WTC11 (cell line): ENCODE measurements at regions not wholly inside any gene's neighbourhood (a gene's known extent, or its start where the extent isn't known, plus 50 kb on each side); places are given as distances from the start of the nearest gene placed in this dataset.

Source experiments
- ATAC-seq: fragments of 200-7000 bp; cut with Tn5 transposase; 2 replicates; pipeline ENCODE4 v1.10.0; 2021; ENCODE audit warnings: mild to moderate bottlenecking, moderate library complexity
- CTCF ChIA-PET: fragments of 300-600 bp; sonication (Branson Sonifier 250); formaldehyde crosslinking; loops from one replicate; lab custom pipeline; 2021; ENCODE audit warnings: antibody characterized with exemption; lab: Charles Lee
- POLR2A ChIA-PET: fragments of 350-600 bp; sonication (Branson Sonifier 250); formaldehyde crosslinking; loops from one replicate; lab custom pipeline; 2021; ENCODE audit warnings: antibody characterized with exemption; lab: Charles Lee
- DNase-seq: peaks from one replicate; pipeline ENCODE4 v3.0.0; 2021; ENCODE audit warnings: low spot score
- H3K27ac Mint-ChIP-seq: 2 replicates; pipeline ENCODE4 v1.8.0; 2021; ENCODE audit warnings: mixed read lengths
- H3K27me3 Mint-ChIP-seq: 2 replicates; pipeline ENCODE4 v1.8.0; 2021; ENCODE audit warnings: low read depth, mild to moderate bottlenecking, moderate library complexity, mixed read lengths
- H3K36me3 Mint-ChIP-seq: 2 replicates; pipeline ENCODE4 v1.8.0; 2021; ENCODE audit warnings: mixed read lengths
- H3K4me1 Mint-ChIP-seq: 2 replicates; pipeline ENCODE4 v1.8.0; 2022; ENCODE audit warnings: mixed read lengths
- H3K4me3 Mint-ChIP-seq: 2 replicates; pipeline ENCODE4 v1.8.0; 2021; ENCODE audit warnings: mild to moderate bottlenecking, moderate library complexity, mixed read lengths
- H3K9me3 Mint-ChIP-seq: 2 replicates; pipeline ENCODE4 v1.8.0; 2021; ENCODE audit warnings: mixed read lengths
- ARID4B ChIP-seq: sonication (generic); formaldehyde crosslinking; IDR thresholded peaks from 2 replicates; pipeline ENCODE4 v1.8.0; 2023; ENCODE audit warnings: missing genetic modification reagents, mild to moderate bottlenecking, borderline replicate concordance
- ATF2 ChIP-seq: sonication (generic); formaldehyde crosslinking; IDR thresholded peaks from 2 replicates; pipeline ENCODE4 v1.8.1; 2022; ENCODE audit warnings: low read depth, missing genetic modification reagents, borderline replicate concordance
- CTCF ChIP-seq: fragments of 200-600 bp; IDR thresholded peaks from 2 replicates; pipeline ENCODE4 v1.8.0; 2022; ENCODE audit warnings: antibody characterized with exemption
- FOXJ3 ChIP-seq: sonication (generic); formaldehyde crosslinking; IDR thresholded peaks from 2 replicates; pipeline ENCODE4 v1.9.0; 2021; ENCODE audit warnings: missing genetic modification reagents, mild to moderate bottlenecking, borderline replicate concordance
- FOXK1 ChIP-seq: sonication (generic); formaldehyde crosslinking; IDR thresholded peaks from 2 replicates; pipeline ENCODE4 v1.8.0; 2022; ENCODE audit warnings: mild to moderate bottlenecking, moderate library complexity, missing genetic modification reagents
- HMGA2 ChIP-seq: fragments of 250-450 bp; sonication (Bioruptor Pico); IDR thresholded peaks from 2 replicates; pipeline ENCODE4 v1.4.0; 2021; ENCODE audit warnings: mild to moderate bottlenecking, moderate library complexity
- MAX ChIP-seq: sonication (generic); formaldehyde crosslinking; IDR thresholded peaks from 2 replicates; pipeline ENCODE4 v1.8.0; 2022; ENCODE audit warnings: mild to moderate bottlenecking, missing genetic modification reagents
- MLX ChIP-seq: sonication (generic); formaldehyde crosslinking; IDR thresholded peaks from 2 replicates; pipeline ENCODE4 v1.8.1; 2023; ENCODE audit warnings: mild to moderate bottlenecking, missing genetic modification reagents, moderate library complexity
- NR3C1 ChIP-seq: sonication (generic); formaldehyde crosslinking; conservative IDR thresholded peaks from 2 replicates; pipeline ENCODE4 v1.8.1; 2023; ENCODE audit warnings: low read depth, mild to moderate bottlenecking, missing genetic modification reagents
- RORB ChIP-seq: fragments of 250-450 bp; sonication (Bioruptor Pico); IDR thresholded peaks from 2 replicates; pipeline ENCODE4 v1.9.0; 2021; ENCODE audit warnings: mild to moderate bottlenecking
- SMAD3 ChIP-seq: sonication (generic); formaldehyde crosslinking; IDR thresholded peaks from 2 replicates; pipeline ENCODE4 v1.8.0; 2022; ENCODE audit warnings: missing genetic modification reagents, mild to moderate bottlenecking, borderline replicate concordance
- SP1 ChIP-seq: sonication (generic); formaldehyde crosslinking; conservative IDR thresholded peaks from 2 replicates; pipeline ENCODE4 v1.8.1; 2022; ENCODE audit warnings: missing genetic modification reagents
- TCF7 ChIP-seq: sonication (generic); formaldehyde crosslinking; IDR thresholded peaks from 2 replicates; pipeline ENCODE4 v1.8.0; 2022; ENCODE audit warnings: mild to moderate bottlenecking, low read depth, missing genetic modification reagents, moderate library complexity
- ZNF232 ChIP-seq: sonication (generic); formaldehyde crosslinking; IDR thresholded peaks from 2 replicates; pipeline ENCODE4 v1.8.0; 2022; ENCODE audit warnings: mild to moderate bottlenecking, missing genetic modification reagents
- ZNF263 ChIP-seq: sonication (generic); formaldehyde crosslinking; IDR thresholded peaks from 2 replicates; pipeline ENCODE4 v1.8.1; 2022; ENCODE audit warnings: low read depth, mild to moderate bottlenecking, moderate library complexity, missing genetic modification reagents
- ZNF423 ChIP-seq: fragments of 250-450 bp; sonication (Bioruptor Pico); IDR thresholded peaks from 2 replicates; pipeline ENCODE4 v2.1.2; 2022; ENCODE audit warnings: mild to moderate bottlenecking, moderate library complexity
- ZNF425 ChIP-seq: fragments of 250-450 bp; sonication (Bioruptor Pico); conservative IDR thresholded peaks from 2 replicates; pipeline ENCODE4 v1.9.0; 2021; ENCODE audit warnings: mild to moderate bottlenecking
- ZNF671 ChIP-seq: fragments of 250-450 bp; sonication (Bioruptor Pico); IDR thresholded peaks from 2 replicates; pipeline ENCODE4 v1.8.0; 2021; ENCODE audit warnings: mild to moderate bottlenecking

- TF ChIP-seq ZNF671 (CRISPR knock-in tag) (no peak), FOXK1 (CRISPR knock-in tag) (no peak), FOXJ3 (no peak)
These were observed 210.4 kb downstream of the KCNK2 start (continued) for GRCh38 chr1:215292932-215293331.

- no peaks in the 10 kb centered on the region for H3K36me3 Mint-ChIP-seq
- ChIA-PET CTCF (no interaction called here), POLR2A (no interaction called here)
- peaks cover 11% of the 10 kb centered on the region for H3K4me1 Mint-ChIP-seq
- no peaks in the 10 kb centered on the region for H3K27me3 Mint-ChIP-seq
- H3K27ac Mint-ChIP-seq = no peak overlapping the region
- DNase-seq (no peak), ATAC-seq (no peak)
- H3K9me3 Mint-ChIP-seq = peaks cover 2% of the 10 kb centered on the region; the same call in 1 of the 2 replicates
- H3K4me3 Mint-ChIP-seq = no peak overlapping the region
- no peak for TF ChIP-seq CTCF
- no peak for TF ChIP-seq MLX
- TF ChIP-seq ZNF425 = no peak
- no peak for TF ChIP-seq ZNF423 (CRISPR knock-in tag)
These were observed 223.9 kb downstream of the KCNK2 start for GRCh38 chr1:215306426-215306825.

- no peak for ATAC-seq
- H3K27ac Mint-ChIP-seq = no peak overlapping the region
- TF ChIP-seq ZNF263 (CRISPR knock-in tag) (no peak), RORB (no peak), TCF7 (CRISPR knock-in tag) (no peak), SP1 (CRISPR knock-in tag) (no peak), MAX (no peak), ZNF671 (CRISPR knock-in tag) (no peak), ZNF425 (no peak), HMGA2 (CRISPR knock-in tag) (no peak), CTCF (no peak), ZNF232 (CRISPR knock-in tag) (no peak), ATF2 (CRISPR knock-in tag) (no peak), ARID4B (CRISPR knock-in tag) (no peak), NR3C1 (CRISPR knock-in tag) (no peak), SMAD3 (CRISPR knock-in tag) (no peak)
These were observed 239.3 kb downstream of the KCNK2 start for GRCh38 chr1:215321802-215322201.

More at GRCh38 chr1:215321802-215322201, 239.3 kb downstream of the KCNK2 start:
- Mint-ChIP-seq H3K4me1 (no peaks in the 10 kb centered on the region), H3K27me3 (no peaks in the 10 kb centered on the region), H3K9me3 (peaks cover 68% of the 10 kb centered on the region), H3K36me3 (peaks cover 37% of the 10 kb centered on the region), H3K4me3 (no peak overlapping the region)
- POLR2A ChIA-PET = no interaction called here
- CTCF ChIA-PET = no interaction called here
- DNase-seq = no peak
